Stimulated activated naive B cell treated with anti-CD40 and anti-IgM and Interleukin-4, amounts not matched to agents 10 μg/mL and 1 μg/mL and 100 μg/mL, for 72 hours (primary cell): ENCODE measurements at regions not wholly inside any gene's neighbourhood (a gene's known extent, or its start where the extent isn't known, plus 50 kb on each side); places are given as distances from the start of the nearest gene placed in this dataset.
"Not testable (repeated sequence)": the region's sequence is repeated elsewhere in the genome, so short reads cannot be mapped to it uniquely, and the experiment has no call there.

Experiments used
- ATAC-seq, 2 donors: fragments of 150-1000 bp; cut with Tn5 transposase; replicated peaks; 2 replicates each; pipeline ENCODE4 v1.10.0; 2021; ENCODE audit warnings: moderate library complexity in 1 of 2
- DNase-seq: peaks from one replicate; pipeline ENCODE4 v3.0.0; 2021
- H3K27ac Mint-ChIP-seq: one replicate; pipeline ENCODE4 v1.8.0; 2022; ENCODE audit warnings: mild to moderate bottlenecking, mixed read lengths
- H3K27me3 Mint-ChIP-seq, 2 donors: one replicate each; pipeline ENCODE4 v1.8.0; 2022; ENCODE audit warnings: mixed read lengths in 2 of 2
- H3K36me3 Mint-ChIP-seq, 2 donors: one replicate each; pipeline ENCODE4 v1.8.0; 2022; ENCODE audit warnings: mixed read lengths in 2 of 2, mild to moderate bottlenecking in 1 of 2
- H3K4me1 Mint-ChIP-seq, 2 donors: one replicate each; pipeline ENCODE4 v1.8.0; 2022; ENCODE audit warnings: mixed read lengths in 2 of 2, mild to moderate bottlenecking in 1 of 2
- H3K4me3 Mint-ChIP-seq, 2 donors: one replicate each; pipeline ENCODE4 v1.8.0; 2022; ENCODE audit warnings: mild to moderate bottlenecking in 2 of 2, mixed read lengths in 2 of 2, moderate library complexity in 1 of 2
- H3K9me3 Mint-ChIP-seq, 2 donors: one replicate each; pipeline ENCODE4 v1.8.0; 2022; ENCODE audit warnings: mixed read lengths in 2 of 2, mild to moderate bottlenecking in 1 of 2

DNA sequence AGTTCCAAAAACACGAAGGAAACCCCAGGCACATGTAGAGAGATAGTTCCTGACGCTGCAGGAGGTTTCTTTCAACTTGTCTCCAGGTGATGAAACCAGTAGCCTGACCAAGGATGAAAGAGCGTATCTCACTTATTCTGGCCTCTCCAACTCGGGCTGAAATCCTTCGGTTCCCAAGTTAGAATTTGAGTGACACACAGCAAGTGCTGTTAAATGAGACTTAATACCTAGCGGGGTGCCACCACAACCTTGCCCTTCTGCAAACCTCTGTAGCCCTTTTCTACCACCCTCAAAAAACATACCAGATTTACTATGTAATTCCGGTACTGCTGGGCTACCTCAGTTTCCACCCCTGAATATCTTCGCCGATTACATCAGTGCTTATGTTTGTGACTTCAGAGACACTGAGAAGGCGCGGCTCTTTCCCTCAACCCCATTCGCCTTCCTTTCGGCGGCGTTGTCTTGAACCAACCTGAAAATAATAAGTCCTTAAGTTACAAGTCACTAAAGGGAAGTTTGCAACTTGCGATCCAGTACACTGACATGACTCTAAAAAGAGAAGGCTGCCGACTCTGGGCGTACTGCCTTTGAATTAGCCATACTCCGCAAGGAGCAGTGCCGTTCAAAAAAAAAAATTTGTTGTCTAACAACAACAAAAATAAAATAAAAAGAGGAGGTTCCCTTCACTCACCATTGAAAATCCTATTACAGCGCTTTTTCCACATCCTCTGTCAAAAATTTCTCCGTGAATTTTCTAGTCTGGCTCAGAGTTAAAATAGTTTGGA is 194.9 kb upstream of the ZNF184 start:
- H3K36me3 Mint-ChIP-seq = peaks cover 7 to 9% of the 10 kb centered on the region in 2 donors
- no peak for DNase-seq
- H3K27me3 Mint-ChIP-seq = peaks cover 57 to 80% of the 10 kb centered on the region in 2 donors
- peak overlapping the region in 1 of 2 donors; percentile 57 for H3K4me3 Mint-ChIP-seq
- peaks cover 10 to 14% of the 10 kb centered on the region in 2 donors for H3K9me3 Mint-ChIP-seq
- ATAC-seq = no peak
- H3K4me1 Mint-ChIP-seq = peaks cover 15 to 22% of the 10 kb centered on the region in 2 donors
- peak overlapping the region; percentile 86 for H3K27ac Mint-ChIP-seq

DNA sequence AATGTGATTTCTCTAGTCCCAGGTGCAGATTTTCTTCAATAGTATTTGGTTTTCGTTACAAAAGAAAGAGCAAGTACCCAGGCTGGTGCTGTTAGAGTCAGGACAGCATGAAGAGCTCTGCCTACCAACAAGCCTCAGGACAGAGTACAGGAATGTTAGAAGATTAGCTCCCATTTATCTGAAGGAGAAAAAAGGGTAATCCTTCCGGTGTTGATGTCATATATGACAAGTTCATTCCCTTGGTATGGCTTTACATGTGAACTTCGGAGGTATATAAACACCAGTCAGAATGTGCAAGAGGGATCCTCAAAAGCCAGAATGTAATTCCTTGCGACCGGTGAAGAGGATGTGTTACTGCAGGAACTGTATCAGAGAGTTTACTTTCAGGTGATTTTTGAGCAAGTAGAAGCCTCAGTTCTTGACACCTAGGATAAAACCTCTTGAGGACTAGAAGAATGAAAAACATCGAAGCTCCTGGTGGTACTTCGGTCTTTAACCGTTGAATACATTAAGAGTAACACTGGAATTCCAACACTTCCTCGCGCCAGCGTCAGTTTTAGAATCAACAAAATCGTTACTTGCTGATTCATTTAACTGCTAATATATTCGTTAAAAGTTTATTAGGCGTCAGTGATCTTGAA is 194.2 kb upstream of the ZNF184 start:
- Mint-ChIP-seq H3K27ac (peak overlapping the region; percentile 14), H3K4me1 (peaks cover 9 to 15% of the 10 kb centered on the region in 2 donors), H3K4me3 (no peak overlapping the region), H3K9me3 (peaks cover 4 to 11% of the 10 kb centered on the region in 2 donors), H3K36me3 (peaks cover 3 to 7% of the 10 kb centered on the region in 2 donors), H3K27me3 (peaks cover 57 to 75% of the 10 kb centered on the region in 2 donors)
- ATAC-seq (no peak), DNase-seq (no peak)

DNA sequence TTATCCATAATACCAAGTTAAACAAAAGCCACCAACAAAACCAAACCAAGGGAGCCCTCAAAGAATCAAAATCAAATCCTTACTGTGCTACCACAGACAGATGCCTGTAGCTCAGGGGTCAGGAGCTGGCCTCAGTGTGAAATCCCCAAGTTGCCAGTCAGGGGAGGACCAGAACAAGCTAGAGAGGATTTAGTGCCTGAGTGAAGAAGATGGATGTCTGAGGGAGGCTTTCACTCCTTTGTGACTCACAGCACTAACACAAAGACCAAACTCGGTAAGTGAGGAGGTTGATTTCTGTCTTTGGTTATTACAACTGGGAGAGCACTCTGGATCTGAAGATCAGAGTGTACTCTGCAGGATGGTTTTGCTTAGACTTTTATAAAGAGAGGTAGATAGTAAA is 189.9 kb upstream of the ZNF184 start:
- no peak for ATAC-seq

DNA sequence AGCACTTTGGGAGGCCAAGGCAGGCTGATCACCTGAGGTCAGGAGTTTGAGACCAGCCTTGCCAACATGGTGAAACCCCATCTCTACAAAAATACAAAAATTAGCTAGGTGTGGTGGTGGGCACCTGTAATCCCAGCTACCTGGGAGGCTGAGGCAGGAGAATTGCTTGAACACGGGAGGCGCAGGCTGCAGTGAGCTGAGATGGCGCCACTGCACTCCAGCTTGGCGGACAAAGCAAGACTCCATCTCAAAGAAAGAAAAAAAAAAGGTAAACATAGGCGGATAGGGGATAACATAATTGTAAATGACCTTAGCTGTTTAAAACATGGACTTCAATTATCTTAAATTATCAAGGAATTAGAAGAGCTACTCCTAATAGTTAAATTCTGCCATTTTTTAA is 189.3 kb upstream of the ZNF184 start:
- DNase-seq, H3K36me3 Mint-ChIP-seq, ATAC-seq, H3K4me3 Mint-ChIP-seq, H3K27ac Mint-ChIP-seq, H3K4me1 Mint-ChIP-seq, H3K9me3 Mint-ChIP-seq: not testable (repeated sequence)
- H3K27me3 Mint-ChIP-seq = peaks cover 35 to 41% of the 10 kb centered on the region in 2 donors

More for the DNA sequence above, 189.9 kb upstream of the ZNF184 start:
- Mint-ChIP-seq H3K27me3 (peaks cover 41 to 45% of the 10 kb centered on the region in 2 donors), H3K9me3 (peaks cover 0 to 5% of the 10 kb centered on the region in 2 donors), H3K36me3 (peaks cover 0 to under 1% of the 10 kb centered on the region in 2 donors), H3K4me3 (no peak overlapping the region), H3K4me1 (peaks cover under 1% of the 10 kb centered on the region in 2 donors), H3K27ac (no peak overlapping the region)
- DNase-seq = no peak

DNA sequence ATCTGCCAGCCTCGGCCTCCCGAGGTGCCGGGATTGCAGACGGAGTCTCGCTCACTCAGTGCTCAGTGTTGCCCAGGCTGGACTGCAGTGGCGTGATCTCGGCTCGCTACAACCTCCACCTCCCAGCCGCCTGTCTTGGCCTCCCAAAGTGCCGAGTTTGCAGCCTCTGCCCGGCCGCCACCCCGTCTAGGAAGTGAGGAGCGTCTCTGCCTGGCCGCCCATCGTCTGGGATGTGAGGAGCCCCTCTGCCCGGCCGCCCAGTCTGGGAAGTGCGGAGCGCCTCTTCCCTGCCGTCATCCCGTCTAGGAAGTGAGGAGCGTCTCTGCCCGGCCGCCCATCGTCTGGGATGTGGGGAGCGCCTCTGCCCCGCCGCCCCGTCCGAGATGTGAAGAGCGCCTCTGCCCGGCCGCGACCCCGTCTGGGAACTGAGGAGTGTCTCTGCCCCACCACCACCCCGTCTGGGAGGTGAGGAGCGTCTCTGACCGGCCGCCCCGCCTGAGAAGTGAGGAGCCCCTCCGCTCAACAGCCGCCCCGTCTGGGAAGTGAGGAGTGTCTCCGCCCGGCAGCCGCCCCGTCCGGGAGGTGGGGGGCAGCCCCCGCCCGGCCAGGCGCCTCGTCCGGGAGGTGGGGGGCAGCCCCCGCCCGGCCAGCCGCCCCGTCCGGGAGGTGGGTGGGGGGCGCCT is 180.4 kb upstream of the ZNF184 start:
- H3K27ac Mint-ChIP-seq, H3K9me3 Mint-ChIP-seq, H3K4me3 Mint-ChIP-seq, H3K4me1 Mint-ChIP-seq, H3K36me3 Mint-ChIP-seq, DNase-seq, ATAC-seq: not testable (repeated sequence)
- H3K27me3 Mint-ChIP-seq = peaks cover 49 to 58% of the 10 kb centered on the region in 2 donors

DNA sequence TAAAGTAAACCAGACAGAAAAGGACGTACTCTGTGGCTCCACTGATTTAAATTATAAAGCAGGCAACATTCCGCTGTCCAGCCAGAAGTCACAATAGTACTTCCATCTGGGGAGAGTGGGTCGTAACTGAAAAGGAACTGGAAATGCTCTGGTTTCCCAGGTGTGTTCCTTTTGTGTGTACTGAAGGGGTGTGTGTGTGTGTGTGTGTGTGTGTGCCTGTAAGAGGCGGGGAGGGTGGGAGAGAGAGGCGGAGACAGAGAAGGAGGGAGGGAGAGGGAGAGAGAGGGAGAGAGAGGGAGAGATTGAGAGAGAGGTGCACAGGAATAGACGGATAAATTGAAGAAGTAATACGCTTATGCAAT is 178.4 kb upstream of the ZNF184 start:
- peaks cover 52 to 61% of the 10 kb centered on the region in 2 donors for H3K27me3 Mint-ChIP-seq
- DNase-seq = no peak
- peaks cover 0 to 5% of the 10 kb centered on the region in 2 donors for H3K9me3 Mint-ChIP-seq
- no peak overlapping the region for H3K4me3 Mint-ChIP-seq
- no peak overlapping the region for H3K27ac Mint-ChIP-seq
- ATAC-seq = no peak
- H3K36me3 Mint-ChIP-seq = peaks cover 3% of the 10 kb centered on the region in 2 donors
- no peaks in the 10 kb centered on the region for H3K4me1 Mint-ChIP-seq

DNA sequence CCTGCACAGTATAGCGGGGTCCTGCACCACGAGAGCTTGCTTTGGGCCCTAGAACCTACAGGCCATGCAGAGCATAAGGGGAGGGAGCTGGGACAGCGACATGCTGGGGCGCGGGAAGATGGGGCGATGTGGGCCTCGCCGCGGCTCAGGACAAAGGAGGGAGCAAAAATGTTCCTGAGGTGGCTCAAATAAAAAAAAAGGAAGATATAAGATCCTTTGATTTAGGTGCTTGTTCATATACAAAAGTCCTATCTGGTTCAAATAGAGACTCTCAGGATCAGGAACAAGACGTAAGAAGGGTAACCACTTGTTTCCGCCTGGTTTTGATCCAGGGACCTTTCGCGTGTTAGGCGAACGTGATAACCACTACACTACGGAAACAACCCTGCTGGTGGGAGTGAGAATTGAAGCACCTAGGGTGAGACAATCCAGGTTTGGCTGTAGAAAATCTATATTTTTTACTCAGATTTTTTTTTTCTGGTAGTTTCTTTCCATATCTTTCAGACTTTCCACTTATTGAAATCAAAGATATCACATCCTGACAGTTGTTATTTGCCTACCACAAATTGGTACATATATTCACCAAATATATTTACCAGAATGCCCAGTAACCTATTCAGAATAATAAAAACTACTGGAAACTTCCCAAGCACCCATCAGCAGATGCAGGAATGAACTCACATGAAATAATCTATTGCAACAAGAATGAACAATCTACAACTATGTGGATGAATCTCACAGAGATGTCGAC is 177.9 kb upstream of the ZNF184 start:
- Mint-ChIP-seq H3K4me1 (no peaks in the 10 kb centered on the region), H3K36me3 (peaks cover 3% of the 10 kb centered on the region in 2 donors), H3K27me3 (peaks cover 54 to 65% of the 10 kb centered on the region in 2 donors), H3K27ac (peak overlapping the region; percentile 80), H3K9me3 (peaks cover 0 to 5% of the 10 kb centered on the region in 2 donors), H3K4me3 (no peak overlapping the region)
- ATAC-seq = peak; percentile 56 to 59
- DNase-seq = peak; percentile 32

DNA sequence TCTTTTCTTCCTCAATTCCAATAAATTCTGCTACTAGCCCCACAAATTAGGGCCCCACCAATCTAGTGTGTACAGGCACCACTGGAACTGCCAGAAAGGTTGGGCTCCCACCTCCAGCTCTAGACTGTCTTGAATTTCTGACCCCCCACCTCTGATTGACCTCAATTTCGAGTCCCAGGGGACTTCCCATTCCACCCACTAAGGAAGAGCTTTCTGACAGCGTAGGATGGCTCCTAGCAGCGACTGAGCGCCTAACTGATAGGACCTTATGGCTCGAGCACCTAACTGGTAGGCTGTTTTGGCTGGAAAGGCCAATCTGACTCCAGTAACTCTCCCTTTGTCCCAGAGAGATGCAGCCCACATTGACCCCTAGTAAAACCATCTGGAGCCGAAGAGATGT is 171.6 kb upstream of the ZNF184 start:
- H3K4me3 Mint-ChIP-seq = no peak overlapping the region
- DNase-seq (no peak), ATAC-seq (no peak)
- peaks cover 33 to 47% of the 10 kb centered on the region in 2 donors for H3K27me3 Mint-ChIP-seq
- H3K36me3 Mint-ChIP-seq = no peaks in the 10 kb centered on the region
- H3K4me1 Mint-ChIP-seq = no peaks in the 10 kb centered on the region
- no peak overlapping the region for H3K27ac Mint-ChIP-seq
- peaks cover 4 to 7% of the 10 kb centered on the region in 2 donors for H3K9me3 Mint-ChIP-seq

DNA sequence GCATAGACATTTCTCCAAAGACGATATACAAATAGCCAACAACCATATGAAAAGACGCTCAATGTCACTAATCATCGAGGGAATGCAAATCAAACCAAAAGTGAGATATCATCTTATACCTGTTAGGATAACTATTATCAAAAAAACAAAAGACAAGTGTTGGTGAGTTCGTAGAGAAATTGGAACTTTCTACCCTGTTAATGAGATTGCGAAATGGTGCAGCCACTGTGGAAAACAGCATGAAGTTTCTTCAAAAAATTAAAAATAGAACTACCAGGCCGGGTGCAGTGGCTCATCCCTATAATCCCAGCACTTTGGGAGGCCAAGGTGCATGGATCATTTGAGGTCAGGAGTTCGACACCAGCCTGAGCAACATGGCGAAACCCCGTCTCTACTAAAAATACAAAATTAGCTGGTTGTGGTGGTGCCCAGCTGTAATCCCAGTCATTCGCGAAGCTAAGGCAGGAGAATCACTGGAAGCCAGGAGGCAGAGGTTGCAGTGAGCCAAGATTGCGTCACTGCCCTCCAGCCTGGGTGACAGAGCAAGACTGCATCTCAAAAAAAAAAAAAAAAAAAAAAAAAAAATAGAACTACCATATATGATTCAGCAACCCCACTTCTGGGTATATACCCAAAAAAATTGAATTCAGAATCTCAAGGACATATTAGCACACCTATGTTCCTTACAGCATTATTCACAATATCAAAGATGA is 170.0 kb upstream of the ZNF184 start:
- Mint-ChIP-seq H3K4me3 (no peak overlapping the region), H3K36me3 (no peaks in the 10 kb centered on the region), H3K4me1 (no peaks in the 10 kb centered on the region), H3K27ac (no peak overlapping the region), H3K9me3 (peaks cover 4 to 10% of the 10 kb centered on the region in 2 donors), H3K27me3 (peaks cover 27 to 42% of the 10 kb centered on the region in 2 donors)
- no peak for DNase-seq
- no peak for ATAC-seq

DNA sequence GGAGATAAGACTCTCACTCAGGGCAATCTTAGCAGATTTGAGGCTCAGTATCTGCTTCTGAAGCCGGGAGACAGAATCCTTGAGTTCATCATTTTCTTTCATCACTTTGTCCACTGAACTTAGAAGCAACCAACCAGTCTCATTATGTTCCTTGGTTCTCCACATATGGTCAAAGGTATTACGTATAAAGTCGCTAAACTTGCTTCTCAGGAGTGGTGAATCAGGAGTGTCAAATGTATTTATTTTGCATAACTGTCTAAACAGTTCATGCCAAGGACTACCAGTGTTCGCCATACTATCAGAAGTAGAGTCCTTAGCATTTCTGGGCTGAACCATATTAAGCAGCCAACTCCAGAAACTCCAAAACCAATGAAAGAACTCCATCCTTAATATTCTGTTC is 163.0 kb upstream of the ZNF184 start:
- H3K4me1 Mint-ChIP-seq, ATAC-seq, H3K27ac Mint-ChIP-seq, DNase-seq, H3K4me3 Mint-ChIP-seq, H3K36me3 Mint-ChIP-seq: not testable (repeated sequence)
- Mint-ChIP-seq H3K9me3 (peaks cover 6 to 12% of the 10 kb centered on the region in 2 donors), H3K27me3 (peaks cover 68 to 69% of the 10 kb centered on the region in 2 donors)

DNA sequence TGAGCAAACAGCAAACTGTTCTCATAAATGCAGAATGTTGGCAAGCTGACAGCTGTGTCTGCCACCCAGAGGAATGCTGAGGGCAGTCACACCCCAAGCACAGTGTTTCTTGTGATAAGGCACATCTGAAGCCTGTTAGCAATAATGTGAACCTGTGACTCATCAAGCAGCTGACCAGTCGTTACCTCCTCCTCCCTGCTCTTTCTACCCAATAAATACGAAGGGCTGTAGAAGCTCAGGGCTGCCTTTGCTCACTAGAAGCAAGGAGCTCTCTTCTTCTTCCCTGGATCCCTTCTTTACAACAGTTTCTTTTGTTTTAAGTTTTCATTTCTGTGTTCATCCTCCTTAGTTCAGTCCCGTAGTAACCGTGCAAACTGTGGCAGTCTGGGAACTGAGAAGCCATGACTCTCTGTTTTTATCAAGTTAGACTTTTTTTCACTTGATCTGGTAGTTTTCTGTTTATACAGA is 160.3 kb upstream of the ZNF184 start:
- H3K27me3 Mint-ChIP-seq = peaks cover 79 to 86% of the 10 kb centered on the region in 2 donors
- not testable (repeated sequence) for DNase-seq, H3K27ac Mint-ChIP-seq, H3K9me3 Mint-ChIP-seq, H3K4me1 Mint-ChIP-seq, ATAC-seq, H3K4me3 Mint-ChIP-seq, H3K36me3 Mint-ChIP-seq

DNA sequence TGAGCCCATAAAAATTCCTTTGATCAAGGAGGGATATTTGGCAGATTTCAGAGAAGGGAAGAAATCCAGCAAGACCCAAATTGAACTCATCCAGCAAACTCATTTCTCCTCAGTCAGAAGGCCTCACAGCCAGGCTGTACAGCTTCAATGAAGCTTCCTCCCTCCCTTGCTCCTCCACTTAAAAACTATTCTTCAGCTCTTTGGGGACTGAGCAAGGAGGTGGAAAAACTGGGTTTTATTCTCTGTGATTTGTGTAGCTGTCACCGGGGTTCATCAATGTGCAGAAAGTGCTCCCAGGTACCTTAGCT is 158.7 kb upstream of the ZNF184 start:
- Mint-ChIP-seq H3K27me3 (peaks cover 72 to 73% of the 10 kb centered on the region in 2 donors), H3K4me1 (peaks cover 7 to 9% of the 10 kb centered on the region in 2 donors), H3K36me3 (peaks cover 0 to 3% of the 10 kb centered on the region in 2 donors), H3K4me3 (peak overlapping the region in 1 of 2 donors; percentile 77), H3K27ac (no peak overlapping the region), H3K9me3 (peaks cover 4 to 6% of the 10 kb centered on the region in 2 donors)
- ATAC-seq (no peak), DNase-seq (no peak)
